NCI-H446 (cell line): ENCODE measurements at regions not wholly inside any gene's neighbourhood (a gene's known extent, or its start where the extent isn't known, plus 50 kb on each side); places are given as distances from the start of the nearest gene placed in this dataset.

ENCODE experiments used
- DNase-seq, 2 experiments: peaks; one replicate each; lab custom pipeline; 2025; lab: John Stamatoyannopoulos, UW

DNA sequence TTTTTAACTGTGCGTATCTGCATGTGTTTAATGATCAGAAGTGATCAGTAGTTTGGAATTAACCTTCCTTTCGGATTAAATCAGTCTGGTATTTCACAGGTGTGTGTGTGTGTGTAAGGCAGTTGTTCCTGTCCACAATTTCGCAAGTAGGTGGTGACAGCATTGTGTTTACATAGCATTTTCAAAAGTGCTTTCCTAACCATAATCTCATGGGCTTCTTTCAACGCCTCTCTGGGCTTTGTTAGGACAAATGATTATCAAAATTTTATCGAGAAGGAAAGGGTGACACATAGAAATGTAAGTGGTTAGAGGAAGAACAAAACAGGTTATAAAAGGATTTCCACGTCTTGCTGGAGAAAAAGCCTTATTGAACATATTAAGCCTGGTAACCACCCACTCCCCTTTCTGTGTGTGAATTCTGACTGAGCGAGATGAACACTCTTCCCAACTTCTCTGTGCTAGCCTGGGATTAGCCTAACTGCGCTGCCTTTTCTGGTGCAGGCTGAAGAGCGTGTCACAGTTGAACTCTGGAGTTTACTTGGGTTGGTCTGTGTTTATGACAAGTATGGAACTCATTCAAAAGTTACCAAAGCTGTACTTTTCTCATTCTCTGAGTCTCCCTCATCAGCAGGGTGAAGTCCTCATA lies 292.3 kb upstream of the PITRM1 start:
- no peak for DNase-seq

DNA sequence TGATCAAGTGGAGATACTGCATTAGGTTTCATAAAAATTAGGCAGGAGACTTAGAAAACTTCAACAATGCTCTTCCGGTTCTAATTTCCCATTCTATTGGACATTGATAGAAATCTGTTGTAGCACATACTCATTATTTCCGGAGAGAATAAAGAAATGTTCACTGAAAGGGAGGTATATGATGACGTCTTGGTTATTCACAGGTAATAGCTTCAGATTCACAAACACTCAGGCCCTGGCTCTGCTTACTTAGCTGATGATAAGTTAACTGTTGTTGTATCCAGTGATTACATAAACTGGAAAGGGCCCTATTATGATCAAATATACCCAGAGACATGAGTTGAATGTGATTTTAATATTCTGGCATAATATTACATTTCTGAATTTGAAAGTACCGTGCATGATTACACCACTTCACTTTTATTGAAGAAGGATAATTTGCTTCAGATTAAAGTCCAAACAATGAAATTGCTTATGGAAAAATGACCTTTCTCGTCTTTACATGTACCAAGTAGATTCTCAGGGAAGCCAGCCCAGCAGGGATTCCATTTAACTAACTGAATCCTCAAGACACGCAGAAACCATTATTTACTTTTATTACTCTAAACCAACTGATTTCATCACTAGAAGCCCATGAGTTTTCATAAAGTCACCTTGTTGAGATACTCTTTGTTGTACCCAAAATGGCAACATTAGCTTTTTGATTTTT lies 288.0 kb upstream of the PITRM1 start:
- DNase-seq = no peak

DNA sequence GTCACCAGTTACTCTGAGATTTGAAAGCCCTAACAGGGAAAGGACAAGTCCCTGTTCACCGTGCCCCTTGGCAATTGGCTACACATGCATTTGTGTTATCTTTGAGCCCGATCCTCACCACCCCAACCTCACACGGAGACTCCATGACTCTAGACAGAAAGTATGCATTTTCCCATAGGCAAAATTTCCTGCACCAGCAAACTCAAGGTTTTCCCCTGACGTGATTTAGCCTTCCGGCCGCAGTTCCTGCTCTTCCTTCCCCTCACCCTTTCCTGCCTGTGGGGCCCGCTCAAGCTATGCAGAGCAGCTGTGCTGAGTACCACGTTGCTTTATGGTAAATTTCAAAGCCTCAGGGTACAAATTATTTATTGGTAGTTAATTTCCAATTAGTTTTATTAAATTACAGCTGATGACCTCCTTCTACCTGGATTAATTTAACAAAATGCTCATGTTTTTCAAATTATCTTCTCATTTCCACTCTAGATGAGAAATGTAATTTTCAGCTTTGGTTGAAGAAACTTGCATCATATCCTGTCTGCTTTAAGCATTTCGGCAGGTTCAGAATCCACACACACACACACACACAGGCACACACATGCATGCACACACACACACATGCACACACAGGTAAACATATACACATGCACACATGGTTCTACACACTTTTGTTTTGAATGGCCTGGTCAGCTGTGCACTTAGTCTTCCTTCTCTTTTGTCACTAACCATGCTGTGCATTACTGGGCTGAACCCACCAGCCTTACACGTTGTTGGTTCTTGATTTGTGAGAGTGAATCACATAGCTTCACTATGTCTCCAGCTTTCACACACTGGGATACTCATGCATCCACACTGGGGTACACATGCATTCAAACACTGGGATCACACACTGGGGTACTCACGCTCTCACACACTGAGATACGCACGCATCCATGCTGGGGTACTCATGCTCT lies 283.1 kb upstream of the PITRM1 start:
- no peak for DNase-seq

DNA sequence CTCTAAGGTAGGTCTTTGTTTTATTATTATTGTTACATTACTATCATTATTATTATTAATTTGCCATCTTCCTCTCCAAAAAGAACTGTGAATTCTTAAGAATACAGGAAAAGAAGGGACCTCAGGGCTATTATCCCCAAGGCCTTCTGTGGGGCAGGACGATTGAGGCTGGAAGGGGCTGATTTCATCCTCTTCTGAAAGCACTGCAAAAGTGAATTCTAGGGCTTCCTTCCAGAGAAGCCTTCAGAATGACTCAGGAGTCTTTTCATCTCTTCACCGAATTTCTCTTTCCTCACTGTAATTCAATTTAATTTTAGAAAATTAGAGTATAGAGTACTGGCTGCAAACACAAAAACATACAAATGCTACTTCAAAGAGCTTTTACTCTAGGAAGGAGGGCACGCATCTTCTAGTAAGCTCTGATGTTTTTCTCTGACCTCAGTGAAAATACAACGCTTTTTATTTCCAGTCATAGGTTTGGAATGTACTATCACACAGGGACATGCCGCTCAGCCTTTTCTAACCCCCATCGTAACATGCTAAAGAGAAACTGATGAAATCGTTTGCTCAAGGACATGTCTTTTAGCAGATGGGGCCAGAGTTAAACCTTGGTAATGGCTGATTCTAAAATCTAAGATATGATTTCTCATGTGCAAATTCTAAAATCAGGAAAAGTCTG lies 280.2 kb upstream of the PITRM1 start:
- no peak for DNase-seq

DNA sequence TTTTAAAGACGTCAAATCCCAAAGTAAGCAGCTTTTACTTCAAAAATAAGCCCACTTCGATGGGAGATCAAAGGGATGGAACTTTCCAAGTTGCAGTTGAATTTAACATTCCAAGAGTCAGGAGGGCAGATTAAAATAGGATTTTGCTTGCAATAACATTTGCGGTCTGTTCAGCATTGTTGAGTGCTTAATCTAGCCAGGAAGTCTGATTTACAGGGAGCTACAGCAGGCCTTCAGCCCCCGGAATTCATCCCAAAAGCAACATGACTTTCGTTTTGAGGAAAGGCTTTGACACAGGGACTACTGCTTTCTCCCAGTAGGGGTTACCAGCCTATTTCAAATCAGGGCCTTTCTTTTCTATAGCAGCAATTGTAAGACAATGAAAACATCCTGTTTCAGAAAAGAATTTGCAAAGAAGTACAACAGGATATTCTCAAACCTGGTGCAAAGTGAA lies 279.6 kb upstream of the PITRM1 start:
- DNase-seq = no peak

DNA sequence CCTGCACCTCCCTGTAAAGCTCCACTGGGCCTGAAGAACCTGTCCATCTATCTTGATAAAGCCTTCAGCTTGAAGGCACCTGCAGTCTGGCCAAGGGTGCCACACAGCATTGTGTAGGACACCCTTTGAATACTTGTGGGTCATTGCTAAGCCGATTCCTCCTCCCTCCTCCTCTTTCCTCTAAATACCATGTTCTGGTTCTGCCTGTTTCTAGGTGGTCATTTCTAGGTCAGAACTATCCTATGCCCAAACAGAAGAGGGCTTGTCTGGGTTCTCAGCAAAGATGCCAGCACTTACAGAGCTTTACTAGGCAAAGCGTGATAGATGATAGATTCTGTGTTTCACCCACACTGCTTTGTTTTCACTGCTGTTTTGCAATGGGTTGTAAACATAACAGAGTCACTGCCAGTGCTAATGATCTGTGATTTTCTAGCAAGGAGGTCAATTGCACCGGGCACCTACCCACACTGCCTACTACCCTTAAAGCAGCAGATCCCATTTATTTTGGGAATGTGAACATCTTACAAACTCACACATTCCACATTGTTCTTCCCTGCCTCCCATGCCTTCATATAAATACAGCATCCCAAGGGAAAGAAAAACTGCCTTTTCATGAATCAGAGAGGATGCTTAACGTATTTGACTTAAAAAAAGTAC lies 279.1 kb upstream of the PITRM1 start:
- no peak for DNase-seq

DNA sequence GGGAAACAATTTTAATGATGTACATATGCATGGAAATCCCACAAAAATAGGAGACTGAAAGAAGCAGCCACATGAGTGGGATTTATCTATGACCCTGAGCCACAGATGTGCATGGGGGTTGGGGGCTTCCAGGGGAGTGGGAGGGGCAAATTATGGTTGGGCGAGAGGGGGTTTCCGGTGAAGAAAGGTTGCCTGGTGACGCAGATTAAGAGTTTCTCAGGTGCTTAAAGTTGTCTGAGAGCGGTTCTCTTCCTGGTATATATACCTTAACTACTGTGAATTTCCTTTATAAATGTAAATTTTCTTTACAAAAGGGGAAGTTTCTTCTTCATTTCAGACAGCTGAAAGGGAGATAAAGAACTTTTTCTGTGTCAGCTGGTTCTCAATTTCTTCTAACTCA lies 273.6 kb upstream of the PITRM1 start:
- no peak for DNase-seq

DNA sequence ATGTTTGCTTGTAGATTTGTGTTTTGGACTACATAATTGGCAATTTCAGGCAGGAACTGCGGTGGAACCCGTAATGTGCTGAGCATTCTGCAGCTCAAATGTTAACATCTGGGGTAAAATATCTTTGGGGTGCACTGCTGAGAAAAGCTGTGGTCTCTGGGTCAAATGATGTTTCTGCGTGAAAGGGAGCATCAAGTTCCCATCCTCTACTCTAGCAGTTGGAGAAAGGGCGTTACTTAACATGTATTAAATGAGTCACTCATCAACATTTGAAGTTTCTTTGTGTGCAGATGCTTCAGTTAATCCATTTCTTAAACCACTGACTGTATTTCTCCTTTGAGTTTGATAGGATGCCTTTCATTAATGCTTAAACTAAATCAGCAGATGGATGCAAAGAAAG lies 273.1 kb upstream of the PITRM1 start:
- DNase-seq = no peak

DNA sequence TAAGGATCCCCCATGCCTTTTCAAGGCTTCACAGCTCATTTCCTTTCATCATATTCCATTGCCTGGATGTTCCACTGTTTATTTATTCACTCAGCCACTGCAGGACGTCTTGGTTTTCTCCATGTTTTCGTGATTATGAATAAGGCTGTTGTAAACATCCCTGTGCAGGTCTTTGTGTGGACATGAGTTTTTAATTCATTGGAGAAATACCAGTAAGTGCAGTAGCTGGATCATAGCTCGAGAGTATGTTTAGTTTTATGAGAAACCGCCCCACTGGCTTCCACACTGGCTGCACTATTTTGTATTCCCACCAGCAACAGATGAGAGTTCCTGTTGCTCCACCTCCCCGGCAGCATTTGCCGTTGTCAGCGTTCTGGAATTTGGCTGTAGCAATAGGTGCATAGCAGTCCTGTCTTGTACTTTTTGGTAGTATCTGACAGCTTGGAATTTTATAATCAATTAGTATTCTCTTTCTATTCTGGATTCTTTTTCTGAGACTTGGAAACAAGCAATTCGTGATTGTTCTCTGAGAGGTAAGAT lies 269.9 kb upstream of the PITRM1 start:
- DNase-seq = no peak

DNA sequence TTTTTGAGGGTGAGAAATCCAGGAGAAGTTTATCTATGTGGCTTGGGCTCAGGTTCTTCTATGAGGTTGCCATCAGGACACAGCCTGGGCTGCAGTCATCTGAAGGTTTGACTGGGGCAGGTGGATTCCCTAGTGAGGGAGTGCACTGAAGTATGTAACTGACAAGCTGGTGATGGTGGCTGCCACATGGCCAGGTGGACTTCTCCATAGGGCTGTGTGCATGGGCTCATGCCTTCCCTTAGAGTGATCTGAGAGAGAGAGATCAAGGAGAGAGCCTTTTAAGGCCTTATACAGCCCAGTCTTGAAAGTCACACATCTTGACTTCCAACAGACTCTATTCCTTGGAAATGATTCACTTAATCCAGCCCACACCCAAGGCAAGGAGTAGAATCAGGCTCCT lies 266.6 kb upstream of the PITRM1 start:
- DNase-seq = no peak

DNA sequence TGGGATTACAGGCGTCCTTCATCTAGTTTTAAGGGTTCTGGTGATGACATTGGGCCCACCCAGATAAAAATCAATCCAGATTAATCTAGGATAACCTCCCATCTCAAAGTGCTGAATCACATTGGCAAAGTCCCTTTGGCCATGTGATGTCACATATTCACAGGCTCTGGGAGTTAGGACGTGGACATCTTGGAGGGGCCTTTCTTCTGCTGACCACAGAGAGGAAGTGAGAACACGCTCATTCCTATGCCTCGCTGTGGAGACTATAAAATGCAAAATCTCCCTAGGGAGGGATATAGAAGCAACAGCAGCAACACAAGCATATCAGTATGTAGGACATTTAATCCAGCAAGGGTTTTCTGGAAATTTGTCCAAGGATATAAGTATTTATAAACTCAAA lies 266.0 kb upstream of the PITRM1 start:
- no peak for DNase-seq

DNA sequence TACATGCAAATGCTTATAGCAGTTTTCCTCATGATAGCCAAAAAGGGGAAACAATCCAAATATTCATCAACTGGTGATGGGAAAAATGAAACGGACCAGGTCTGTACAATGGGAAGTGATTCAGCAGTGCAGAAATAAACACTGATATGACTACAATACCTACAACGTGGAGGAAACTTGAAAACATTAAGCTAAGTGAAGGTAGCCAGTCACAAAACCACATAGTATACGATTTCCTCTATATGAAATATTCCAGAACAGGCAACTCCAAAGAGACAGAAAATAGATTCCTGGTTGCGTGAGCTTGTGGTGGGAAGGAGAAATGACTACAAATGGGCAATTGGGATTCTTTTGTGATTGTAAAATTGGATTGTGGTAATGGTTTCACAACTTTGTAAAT lies 263.1 kb upstream of the PITRM1 start:
- no peak for DNase-seq

DNA sequence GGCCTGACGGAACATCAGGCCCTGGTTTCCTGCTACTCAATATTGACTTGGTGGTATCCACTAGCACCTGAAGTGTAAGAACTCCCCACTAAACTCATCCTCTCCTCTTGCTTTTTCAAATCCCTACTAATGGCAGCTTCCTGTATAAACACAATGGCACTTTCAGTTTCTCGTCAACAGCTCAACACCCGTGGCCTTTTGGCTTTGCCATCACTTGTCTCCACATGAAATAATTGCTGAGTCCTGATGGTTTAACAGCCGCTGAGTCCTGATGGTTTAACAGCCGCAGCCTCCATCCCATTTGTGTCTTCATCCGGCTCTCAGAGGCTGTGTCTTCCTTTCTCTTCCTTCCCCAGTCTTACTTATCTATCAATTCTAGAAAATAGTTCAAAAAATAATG lies 261.4 kb upstream of the PITRM1 start:
- DNase-seq = no peak

DNA sequence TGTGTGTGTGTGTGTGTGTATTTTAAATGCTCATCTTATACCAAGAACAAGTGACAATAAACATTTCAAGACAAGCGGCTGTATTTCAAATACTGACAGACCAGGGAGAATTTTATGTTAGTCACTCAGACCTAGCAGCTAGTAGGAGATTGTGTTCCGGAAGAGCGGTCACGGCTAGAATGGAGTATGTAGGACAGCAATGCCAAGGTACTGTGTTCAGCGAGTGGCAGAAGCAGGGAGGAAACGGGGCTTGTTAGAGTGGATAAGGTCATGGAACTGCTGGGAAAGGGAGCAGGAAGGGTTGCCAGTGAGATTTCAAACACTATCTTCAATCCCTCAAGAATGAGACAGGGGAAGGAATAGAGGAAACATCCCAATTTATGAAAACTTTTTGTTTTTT lies 260.5 kb upstream of the PITRM1 start:
- DNase-seq = no peak

DNA sequence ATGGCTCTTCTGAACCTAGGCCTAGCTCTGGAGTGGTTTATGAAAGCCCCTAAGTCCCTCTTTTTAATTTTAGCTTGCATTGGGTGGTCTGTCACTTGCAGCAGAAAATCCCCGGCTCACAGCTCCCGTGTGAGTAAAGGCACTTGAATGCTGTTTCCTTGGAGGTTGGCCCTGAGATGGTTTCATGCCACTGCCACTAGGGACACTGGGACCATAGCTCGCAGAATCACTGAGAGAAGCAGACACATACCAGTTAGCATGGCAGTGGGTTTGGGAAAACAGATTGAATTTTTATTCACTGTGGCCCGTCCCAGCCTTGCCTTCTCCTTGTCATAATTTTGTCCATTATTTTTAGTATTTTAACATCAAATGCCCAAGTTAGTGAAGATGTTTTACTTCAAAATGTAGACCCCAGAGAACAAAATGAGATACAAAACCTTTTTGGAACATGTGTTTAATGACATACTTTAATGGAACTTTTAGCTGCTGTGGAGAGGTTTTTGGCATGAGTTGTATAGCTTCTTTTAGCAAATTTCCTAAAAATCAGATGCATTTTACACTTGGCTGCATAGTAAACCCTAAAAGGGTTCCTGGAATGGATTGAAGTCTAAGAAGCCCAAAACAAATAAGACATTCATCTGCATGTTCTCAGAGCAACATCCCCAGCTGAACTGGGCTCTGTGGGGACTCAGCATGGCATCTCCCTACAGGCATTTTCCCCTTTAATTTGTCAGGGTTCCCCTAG lies 259.7 kb upstream of the PITRM1 start:
- DNase-seq = no peak

DNA sequence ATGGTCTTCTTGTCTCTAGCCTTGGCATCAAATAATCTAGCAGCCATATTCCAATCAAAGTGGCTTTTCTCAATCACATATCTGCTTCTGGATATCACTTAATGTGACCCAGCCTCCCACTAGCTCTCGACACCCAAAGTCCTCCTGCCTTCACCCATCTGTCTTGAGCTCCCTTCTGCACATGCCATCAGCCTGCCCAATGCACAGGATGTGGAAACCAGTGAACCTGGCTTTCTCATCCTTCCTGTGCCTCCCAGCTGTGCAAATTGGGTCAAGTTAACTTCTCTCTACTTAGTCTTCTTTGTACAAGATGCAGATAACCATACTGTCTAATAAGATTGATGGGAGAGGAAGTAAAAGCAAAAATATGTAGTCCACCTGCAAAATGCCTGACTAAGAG lies 257.9 kb upstream of the PITRM1 start:
- DNase-seq = no peak

DNA sequence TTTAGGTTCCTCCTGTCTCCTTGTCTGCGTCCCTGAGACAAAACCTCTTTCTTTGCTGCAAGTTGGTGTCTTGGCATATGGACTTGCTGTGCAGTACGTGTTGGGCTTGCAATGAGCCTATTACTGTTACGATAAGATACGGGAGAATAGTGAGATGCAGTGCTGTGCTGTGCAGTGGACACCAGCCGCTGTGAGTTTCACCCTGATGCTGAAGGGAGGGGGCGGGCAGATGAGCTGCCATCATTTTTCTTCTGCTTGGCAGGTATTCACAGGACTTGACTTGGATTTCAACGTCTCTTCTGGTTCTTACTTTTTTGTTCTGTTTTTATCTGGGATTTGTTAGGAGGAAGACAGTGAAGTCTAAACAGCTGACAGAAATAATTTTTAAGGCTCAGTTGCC lies 257.1 kb upstream of the PITRM1 start:
- DNase-seq = no peak

DNA sequence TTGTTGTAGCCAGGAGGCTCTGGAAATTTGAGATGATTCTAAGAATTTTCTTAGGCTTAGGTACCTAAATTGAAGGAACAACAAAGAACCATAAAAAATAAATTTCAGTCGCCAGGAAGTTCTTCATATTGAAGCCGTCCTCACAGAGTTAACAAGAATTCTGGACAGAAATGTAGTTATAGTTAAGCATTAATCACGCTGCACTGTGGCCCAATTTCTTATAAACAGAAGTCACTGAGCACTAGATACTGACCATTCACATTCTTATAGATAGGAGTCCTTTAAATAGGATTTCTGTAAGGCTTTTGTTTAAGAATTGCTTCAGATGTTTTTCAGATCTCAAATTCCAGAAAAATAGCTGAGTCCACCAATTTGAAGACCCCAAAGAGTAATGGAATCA lies 256.2 kb upstream of the PITRM1 start:
- DNase-seq = no peak

DNA sequence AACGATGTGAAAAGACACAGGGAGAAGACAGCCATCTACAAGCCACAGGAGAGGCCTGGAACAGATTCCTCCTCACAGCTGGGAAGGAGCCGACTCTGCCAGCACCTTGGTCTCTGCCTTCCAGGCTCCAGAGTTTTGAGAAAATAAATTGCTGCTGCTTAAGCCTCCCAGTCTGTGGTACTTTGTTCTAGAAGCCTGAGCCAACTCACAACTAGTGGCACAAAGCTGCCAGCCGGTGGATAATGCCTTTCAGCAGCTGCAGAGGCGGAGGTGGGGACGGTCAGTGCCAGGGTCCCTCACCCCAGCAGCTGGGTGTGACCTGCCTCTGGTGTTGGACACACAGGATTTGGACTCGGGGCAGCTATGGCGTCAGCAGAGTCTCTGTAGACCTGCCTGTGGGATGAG lies 255.4 kb upstream of the PITRM1 start:
- no peak for DNase-seq

DNA sequence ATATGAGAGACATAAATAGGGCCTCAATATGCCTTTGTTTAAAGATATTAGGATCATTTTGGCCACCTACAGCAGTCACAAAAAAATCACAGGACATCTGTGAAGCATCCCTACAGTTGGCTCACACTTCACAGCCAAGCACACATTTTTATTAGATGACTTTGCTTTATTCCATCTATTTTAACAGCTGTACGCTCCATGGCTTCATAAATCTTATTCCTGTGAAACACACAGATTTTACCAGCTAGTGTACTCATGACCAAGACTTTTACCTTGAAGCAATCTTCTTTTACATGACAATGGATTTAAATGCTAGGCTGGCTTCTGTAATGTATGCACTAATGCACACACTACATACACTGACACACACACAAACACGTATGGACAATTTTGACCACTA lies 254.8 kb upstream of the PITRM1 start:
- DNase-seq = no peak
